ENCODE measurements at regions not wholly inside any gene's neighbourhood (a gene's known extent, or its start where the extent isn't known, plus 50 kb on each side); places are given as distances from the start of the nearest gene placed in this dataset.

- H3K9me3 ChIP-seq: no peaks in the 10 kb centered on the region
- in situ Hi-C loops (cut with MboI; ENCODE audit: low pct_ligation_motif_present in 1 of 4, low pct_unique_long_range_greater_than_20kb in 1 of 4, low sequenced_read_pairs in 3 of 4): no loop called here
- intact Hi-C loops (cut with DNase I; ENCODE audit: low total_unique reads): no loop called here
- TF ChIP-seq EP300 (IDR thresholded peaks at IDR 0.05; ENCODE audit: low read depth) (no peak), POLR2A (IDR thresholded peaks at IDR 0.05) (no peak), POLR2AphosphoS5 (IDR thresholded peaks at IDR 0.05) (no peak), CTCF (IDR thresholded peaks at IDR 0.05) (no peak)
- H3K4me1 ChIP-seq: no peaks in the 10 kb centered on the region
- no peak overlapping the region for H3K4me3 ChIP-seq
- 31 to 67% methylated on average over 3 of the region's 3 CpGs for whole genome bisulfite sequencing, 2 donors (ENCODE audit: low coverage in 1 of 2)
- H3K27me3 ChIP-seq: no peaks in the 10 kb centered on the region
- H3K27ac ChIP-seq: no peak overlapping the region
- DNase-seq: no peak
- H3K36me3 ChIP-seq: no peaks in the 10 kb centered on the region
Observed at GRCh38 chr5:86074297-86074696, 543.4 kb upstream of the COX7C start.

DNA sequence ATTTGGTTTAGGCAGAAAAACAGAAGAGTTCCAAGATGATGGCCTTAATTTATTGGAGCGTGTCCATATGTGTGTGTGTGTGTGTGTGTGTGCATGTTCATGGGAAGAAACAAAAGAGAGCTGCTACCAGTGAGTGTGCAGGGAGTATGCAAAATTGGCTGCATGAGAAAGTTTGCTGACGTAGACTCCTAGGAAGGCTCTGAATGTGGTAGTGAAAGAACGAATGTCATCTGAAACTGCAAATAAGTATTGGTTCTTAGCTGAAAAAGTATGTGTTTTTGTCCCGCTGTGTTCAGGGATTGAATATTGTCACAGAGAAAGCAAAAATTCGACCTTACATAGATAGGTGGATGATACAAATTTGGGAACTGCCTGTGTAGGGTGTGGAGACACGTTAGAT, 542.6 kb upstream of the COX7C start:
- 63 to 66% methylated on average over 6 of the region's 6 CpGs for WGBS, 2 donors (ENCODE audit: low coverage in 1 of 2)
- Histone ChIP-seq H3K27ac (no peak overlapping the region), H3K27me3 (no peaks in the 10 kb centered on the region), H3K4me3 (no peak overlapping the region), H3K4me1 (no peaks in the 10 kb centered on the region), H3K36me3 (no peaks in the 10 kb centered on the region), H3K9me3 (no peaks in the 10 kb centered on the region)
- in situ Hi-C loops (cut with MboI; ENCODE audit: low pct_ligation_motif_present in 1 of 4, low pct_unique_long_range_greater_than_20kb in 1 of 4, low sequenced_read_pairs in 3 of 4) (no loop called here), intact Hi-C loops (cut with DNase I; ENCODE audit: low total_unique reads) (no loop called here)
- no peak for TF ChIP-seq CTCF (IDR thresholded peaks at IDR 0.05)
- TF ChIP-seq POLR2AphosphoS5 (IDR thresholded peaks at IDR 0.05): no peak
- no peak for TF ChIP-seq POLR2A (IDR thresholded peaks at IDR 0.05)
- TF ChIP-seq EP300 (IDR thresholded peaks at IDR 0.05; ENCODE audit: low read depth): no peak
- DNase-seq: no peak

- 74% methylated on average over 1 of the region's 1 CpG; no CpG with 5 or more reads in 1 of the 2 donors for WGBS, 2 donors (ENCODE audit: low coverage in 1 of 2)
- TF ChIP-seq POLR2A (IDR thresholded peaks at IDR 0.05) (no peak), EP300 (IDR thresholded peaks at IDR 0.05; ENCODE audit: low read depth) (no peak), POLR2AphosphoS5 (IDR thresholded peaks at IDR 0.05) (no peak), CTCF (IDR thresholded peaks at IDR 0.05) (no peak)
- H3K9me3 ChIP-seq: no peaks in the 10 kb centered on the region
- no peak for DNase-seq
- intact Hi-C loops (cut with DNase I; ENCODE audit: low total_unique reads) (no loop called here), in situ Hi-C loops (cut with MboI; ENCODE audit: low pct_ligation_motif_present in 1 of 4, low pct_unique_long_range_greater_than_20kb in 1 of 4, low sequenced_read_pairs in 3 of 4) (no loop called here)
- H3K27me3 ChIP-seq: no peaks in the 10 kb centered on the region
- no peaks in the 10 kb centered on the region for H3K4me1 ChIP-seq
- H3K27ac ChIP-seq: no peak overlapping the region
- H3K4me3 ChIP-seq: no peak overlapping the region
- no peaks in the 10 kb centered on the region for H3K36me3 ChIP-seq
Observed at GRCh38 chr5:86095092-86095491, 522.6 kb upstream of the COX7C start.

GRCh38 chr5:86101966-86102365, 515.8 kb upstream of the COX7C start:
- Histone ChIP-seq H3K27ac (no peak overlapping the region), H3K4me3 (no peak overlapping the region), H3K27me3 (no peaks in the 10 kb centered on the region), H3K9me3 (no peaks in the 10 kb centered on the region), H3K36me3 (no peaks in the 10 kb centered on the region), H3K4me1 (no peaks in the 10 kb centered on the region)
- WGBS, 2 donors (ENCODE audit: low coverage in 1 of 2): 84% methylated on average over 6 of the region's 6 CpGs; no CpG with 5 or more reads in 1 of the 2 donors
- TF ChIP-seq POLR2A (IDR thresholded peaks at IDR 0.05): no peak
- no peak for TF ChIP-seq CTCF (IDR thresholded peaks at IDR 0.05)
- TF ChIP-seq POLR2AphosphoS5 (IDR thresholded peaks at IDR 0.05): no peak
- TF ChIP-seq EP300 (IDR thresholded peaks at IDR 0.05; ENCODE audit: low read depth): no peak
- in situ Hi-C loops (cut with MboI; ENCODE audit: low pct_ligation_motif_present in 1 of 4, low pct_unique_long_range_greater_than_20kb in 1 of 4, low sequenced_read_pairs in 3 of 4): no loop called here
- intact Hi-C loops (cut with DNase I; ENCODE audit: low total_unique reads): no loop called here
- no peak for DNase-seq

Data from transverse colon (tissue), 4 donors.